Uterus (tissue), 2 donors: ENCODE measurements at regions not wholly inside any gene's neighbourhood (a gene's known extent, or its start where the extent isn't known, plus 50 kb on each side); places are given as distances from the start of the nearest gene placed in this dataset.

ENCODE experiments used
- POLR2A ChIP-seq, 2 donors: fragments of 450-650 bp; IDR thresholded peaks; one replicate each; pipeline ENCODE4 v1.6.1; 2016; ENCODE audit warnings: antibody characterized with exemption in 2 of 2, mild to moderate bottlenecking in 1 of 2, moderate library complexity in 1 of 2
- TF ChIP-seq, protein P1 (sequence below), 4 experiments: fragments of 200-600 bp in 2 of 4; fragments of 450-650 bp in 2 of 4; sonication (generic) in 2 of 4; IDR thresholded peaks; one replicate each; pipeline ENCODE4 v1.5.1; 2016 to 2019; ENCODE audit warnings: antibody characterized with exemption in 4 of 4, mild to moderate bottlenecking in 2 of 4, moderate library complexity in 1 of 4

- TF ChIP-seq, protein P1, sequence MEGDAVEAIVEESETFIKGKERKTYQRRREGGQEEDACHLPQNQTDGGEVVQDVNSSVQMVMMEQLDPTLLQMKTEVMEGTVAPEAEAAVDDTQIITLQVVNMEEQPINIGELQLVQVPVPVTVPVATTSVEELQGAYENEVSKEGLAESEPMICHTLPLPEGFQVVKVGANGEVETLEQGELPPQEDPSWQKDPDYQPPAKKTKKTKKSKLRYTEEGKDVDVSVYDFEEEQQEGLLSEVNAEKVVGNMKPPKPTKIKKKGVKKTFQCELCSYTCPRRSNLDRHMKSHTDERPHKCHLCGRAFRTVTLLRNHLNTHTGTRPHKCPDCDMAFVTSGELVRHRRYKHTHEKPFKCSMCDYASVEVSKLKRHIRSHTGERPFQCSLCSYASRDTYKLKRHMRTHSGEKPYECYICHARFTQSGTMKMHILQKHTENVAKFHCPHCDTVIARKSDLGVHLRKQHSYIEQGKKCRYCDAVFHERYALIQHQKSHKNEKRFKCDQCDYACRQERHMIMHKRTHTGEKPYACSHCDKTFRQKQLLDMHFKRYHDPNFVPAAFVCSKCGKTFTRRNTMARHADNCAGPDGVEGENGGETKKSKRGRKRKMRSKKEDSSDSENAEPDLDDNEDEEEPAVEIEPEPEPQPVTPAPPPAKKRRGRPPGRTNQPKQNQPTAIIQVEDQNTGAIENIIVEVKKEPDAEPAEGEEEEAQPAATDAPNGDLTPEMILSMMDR (IDR thresholded peaks at IDR 0.05), result no peak
- no peak for TF ChIP-seq POLR2A (IDR thresholded peaks at IDR 0.05)
Measured at GRCh38 chr10:121300723-121301122, 297.5 kb downstream of the FGFR2 start.
